Prostate gland (tissue), 2 donors: ENCODE measurements at regions not wholly inside any gene's neighbourhood (a gene's known extent, or its start where the extent isn't known, plus 50 kb on each side); places are given as distances from the start of the nearest gene placed in this dataset.

Source experiments
- POLR2A ChIP-seq: fragments of 450-650 bp; IDR thresholded peaks from one replicate; pipeline ENCODE4 v1.6.1; 2016; ENCODE audit warnings: antibody characterized with exemption, mild to moderate bottlenecking
- POLR2AphosphoS5 ChIP-seq: sonication (generic); formaldehyde crosslinking; IDR thresholded peaks from one replicate; pipeline ENCODE4 v1.6.1; 2017; ENCODE audit warnings: antibody characterized with exemption
- TF ChIP-seq, protein P1 (sequence below), 4 experiments: fragments of 200-600 bp in 2 of 4; fragments of 450-650 bp in 2 of 4; sonication (generic) in 2 of 4; IDR thresholded peaks; 1 replicate in 3 of 4; 2 replicates in 1 of 4; pipeline ENCODE4 v1.5.1; 2016 to 2019; ENCODE audit warnings: antibody characterized with exemption in 4 of 4, mild to moderate bottlenecking in 2 of 4, moderate library complexity in 2 of 4

GRCh38 chr9:108049026-108049607, 559.5 kb upstream of the KLF4 start:
- TF ChIP-seq POLR2A (no peak), POLR2AphosphoS5 (peak; percentile 47)
- TF ChIP-seq, protein P1, sequence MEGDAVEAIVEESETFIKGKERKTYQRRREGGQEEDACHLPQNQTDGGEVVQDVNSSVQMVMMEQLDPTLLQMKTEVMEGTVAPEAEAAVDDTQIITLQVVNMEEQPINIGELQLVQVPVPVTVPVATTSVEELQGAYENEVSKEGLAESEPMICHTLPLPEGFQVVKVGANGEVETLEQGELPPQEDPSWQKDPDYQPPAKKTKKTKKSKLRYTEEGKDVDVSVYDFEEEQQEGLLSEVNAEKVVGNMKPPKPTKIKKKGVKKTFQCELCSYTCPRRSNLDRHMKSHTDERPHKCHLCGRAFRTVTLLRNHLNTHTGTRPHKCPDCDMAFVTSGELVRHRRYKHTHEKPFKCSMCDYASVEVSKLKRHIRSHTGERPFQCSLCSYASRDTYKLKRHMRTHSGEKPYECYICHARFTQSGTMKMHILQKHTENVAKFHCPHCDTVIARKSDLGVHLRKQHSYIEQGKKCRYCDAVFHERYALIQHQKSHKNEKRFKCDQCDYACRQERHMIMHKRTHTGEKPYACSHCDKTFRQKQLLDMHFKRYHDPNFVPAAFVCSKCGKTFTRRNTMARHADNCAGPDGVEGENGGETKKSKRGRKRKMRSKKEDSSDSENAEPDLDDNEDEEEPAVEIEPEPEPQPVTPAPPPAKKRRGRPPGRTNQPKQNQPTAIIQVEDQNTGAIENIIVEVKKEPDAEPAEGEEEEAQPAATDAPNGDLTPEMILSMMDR (IDR thresholded peaks at IDR 0.05), result no peak
